ENCODE measurements at regions not wholly inside any gene's neighbourhood (a gene's known extent, or its start where the extent isn't known, plus 50 kb on each side); places are given as distances from the start of the nearest gene placed in this dataset.

DNA sequence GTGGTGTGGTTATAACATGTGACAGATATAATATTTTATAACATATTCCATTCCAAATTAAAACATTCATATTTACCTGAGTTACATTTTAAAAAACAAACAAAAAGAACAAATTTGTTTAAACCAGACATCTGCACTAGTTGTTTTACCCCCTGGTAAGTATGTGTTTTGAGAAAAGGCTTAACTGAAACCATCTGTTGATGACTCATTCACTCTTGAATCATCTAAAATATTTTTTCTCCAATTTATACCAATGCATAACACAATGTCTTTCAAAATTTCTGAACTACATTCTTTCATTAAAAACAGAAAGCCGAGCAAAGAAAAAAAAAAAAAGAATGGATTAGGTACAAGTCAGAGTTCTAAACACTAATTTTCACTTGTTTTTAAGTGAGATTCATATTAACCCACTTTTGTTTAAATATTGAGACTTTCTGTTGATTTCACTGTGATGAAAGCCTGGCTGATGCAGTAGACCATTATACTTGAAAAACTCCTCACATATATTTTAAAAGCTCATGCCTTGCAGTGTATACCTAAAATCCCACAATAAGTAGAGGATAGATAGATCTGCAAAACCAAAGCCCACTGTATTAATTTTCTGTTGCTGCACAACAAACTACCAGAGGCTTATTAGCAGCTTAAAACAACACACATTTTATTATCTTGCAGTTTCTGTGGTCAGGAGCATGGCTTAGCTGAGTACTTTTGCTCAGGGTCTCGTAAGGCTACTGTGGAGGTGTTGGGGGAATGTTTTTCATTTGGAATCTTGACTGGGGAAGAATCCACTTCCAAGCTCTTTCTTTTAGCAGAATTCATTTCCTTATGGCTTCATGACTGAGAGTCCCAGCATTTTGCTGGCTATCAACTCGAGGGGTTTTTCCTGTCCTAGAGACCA lies 221.5 kb downstream of the PCDH18 start:
- DNase-seq (ENCODE audit: low spot score): peak; percentile 11

GRCh38 chr4:137310166-137310565 lies 222.1 kb downstream of the PCDH18 start:
- DNase-seq (ENCODE audit: low spot score): no peak

- DNase-seq (ENCODE audit: low spot score): no peak
Measured at GRCh38 chr4:137309424-137309823, 222.9 kb downstream of the PCDH18 start.

DNA sequence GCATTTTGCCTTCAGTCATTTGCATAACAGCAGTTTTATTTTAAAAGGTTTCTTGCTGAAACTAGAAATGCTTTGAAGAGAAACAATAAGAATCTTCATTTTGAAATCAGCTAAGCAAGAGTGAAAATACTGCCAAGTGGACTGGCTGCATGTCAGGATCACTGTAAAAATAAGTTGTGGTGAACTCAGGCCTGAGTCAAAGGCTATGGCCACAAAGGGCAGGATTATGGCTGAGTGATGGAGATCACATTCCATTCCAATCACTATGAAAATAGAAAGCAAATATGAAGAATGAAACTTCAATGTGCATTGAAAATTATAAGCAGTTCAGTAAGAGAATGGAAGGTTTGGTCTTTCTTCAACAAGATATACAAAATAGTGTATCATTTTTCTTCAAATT lies 224.5 kb downstream of the PCDH18 start:
- DNase-seq (ENCODE audit: low spot score): peak; percentile 6

GRCh38 chr4:137300776-137301175 lies 231.5 kb downstream of the PCDH18 start:
- no peak for DNase-seq (ENCODE audit: low spot score)

GRCh38 chr4:137299281-137299680 lies 233.0 kb downstream of the PCDH18 start:
- no peak for DNase-seq (ENCODE audit: low spot score)

GRCh38 chr4:137293281-137293680 lies 239.0 kb downstream of the PCDH18 start:
- no peak for DNase-seq (ENCODE audit: low spot score)

DNA sequence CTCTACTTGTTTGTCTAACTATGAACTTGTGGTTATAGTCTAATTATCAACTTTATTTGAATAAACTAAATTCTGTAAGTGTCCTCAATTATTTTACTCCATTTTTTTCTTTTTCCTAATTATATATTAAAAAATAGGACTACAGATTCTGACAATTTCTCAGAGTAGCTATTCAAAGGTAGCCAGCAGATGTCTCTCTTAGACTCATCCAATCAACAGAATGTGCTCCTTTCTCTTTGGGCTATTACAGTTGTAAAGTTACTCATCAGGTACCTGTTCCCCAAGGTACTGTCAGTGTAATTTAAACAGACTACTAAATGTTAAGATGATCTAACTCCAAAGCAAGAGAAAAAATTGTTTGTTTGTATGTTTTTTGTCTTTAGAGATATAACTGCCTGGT lies 248.6 kb downstream of the PCDH18 start:
- DNase-seq (ENCODE audit: low spot score): peak; percentile 1

- DNase-seq (ENCODE audit: low spot score): no peak
Measured at GRCh38 chr4:137278431-137278830, 253.9 kb downstream of the PCDH18 start.

GRCh38 chr4:137274404-137274803 lies 257.9 kb downstream of the PCDH18 start:
- no peak for DNase-seq (ENCODE audit: low spot score)

GRCh38 chr4:137267024-137267423 lies 265.3 kb downstream of the PCDH18 start:
- DNase-seq (ENCODE audit: low spot score): peak; percentile 25

DNA sequence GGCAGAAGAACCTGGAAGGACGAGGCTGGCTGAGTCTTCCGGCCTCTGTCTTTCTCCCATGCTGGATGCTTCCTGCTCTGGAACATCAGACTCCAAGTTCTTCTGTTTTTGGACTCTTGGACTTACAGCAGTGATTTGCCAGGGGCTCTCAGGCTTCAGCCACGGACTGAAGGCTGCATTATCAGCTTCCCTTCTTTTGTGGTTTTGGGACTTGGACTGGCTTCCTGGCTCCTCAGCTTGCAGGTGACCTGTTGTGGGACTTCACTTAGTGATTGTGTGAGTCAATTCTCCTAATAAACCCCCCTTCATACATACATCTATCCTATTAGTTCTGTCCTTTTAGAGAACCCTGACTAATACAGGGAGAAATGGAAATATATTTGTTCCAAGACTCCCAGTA lies 265.8 kb downstream of the PCDH18 start:
- DNase-seq (ENCODE audit: low spot score): no peak

DNA sequence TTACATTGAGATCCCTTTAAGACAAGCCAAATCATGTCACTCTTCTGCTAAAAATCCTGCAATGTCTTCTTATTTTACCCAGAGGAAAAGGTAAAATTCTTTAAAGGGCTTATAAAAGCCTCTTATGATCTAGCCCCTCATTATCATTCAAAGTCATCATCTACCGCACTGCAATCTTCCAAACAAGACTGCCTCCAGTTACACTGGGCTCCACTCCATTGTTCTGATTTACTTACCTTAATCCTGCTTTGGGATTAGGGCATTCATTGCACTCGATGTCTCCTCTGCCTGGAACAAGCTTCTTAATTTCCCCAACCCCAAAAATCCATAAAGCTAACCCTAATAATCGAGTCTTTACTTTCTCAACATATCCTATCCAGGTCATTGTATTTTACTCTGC lies 269.1 kb downstream of the PCDH18 start:
- DNase-seq (ENCODE audit: low spot score): no peak

DNA sequence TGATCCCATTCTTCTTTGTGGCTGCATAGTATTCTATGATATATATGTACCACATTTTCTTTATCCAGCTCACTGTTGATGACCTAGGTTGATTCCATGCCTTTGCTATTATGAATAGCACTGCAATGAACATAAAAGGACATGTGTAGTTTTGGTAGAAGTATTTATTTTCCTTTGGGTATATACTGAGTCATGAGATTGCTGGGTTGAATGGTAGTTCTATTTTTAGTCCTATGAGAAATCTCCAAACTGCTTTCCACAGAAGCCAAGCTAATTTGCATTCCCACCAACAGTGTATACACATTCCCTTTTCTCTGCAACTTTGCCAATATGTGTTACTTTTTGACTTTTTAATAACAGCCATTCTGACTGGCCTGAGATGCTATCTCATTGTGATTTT lies 278.3 kb downstream of the PCDH18 start:
- DNase-seq (ENCODE audit: low spot score): peak; percentile 1

GRCh38 chr4:137249112-137249511 lies 283.2 kb downstream of the PCDH18 start:
- no peak for DNase-seq (ENCODE audit: low spot score)

DNA sequence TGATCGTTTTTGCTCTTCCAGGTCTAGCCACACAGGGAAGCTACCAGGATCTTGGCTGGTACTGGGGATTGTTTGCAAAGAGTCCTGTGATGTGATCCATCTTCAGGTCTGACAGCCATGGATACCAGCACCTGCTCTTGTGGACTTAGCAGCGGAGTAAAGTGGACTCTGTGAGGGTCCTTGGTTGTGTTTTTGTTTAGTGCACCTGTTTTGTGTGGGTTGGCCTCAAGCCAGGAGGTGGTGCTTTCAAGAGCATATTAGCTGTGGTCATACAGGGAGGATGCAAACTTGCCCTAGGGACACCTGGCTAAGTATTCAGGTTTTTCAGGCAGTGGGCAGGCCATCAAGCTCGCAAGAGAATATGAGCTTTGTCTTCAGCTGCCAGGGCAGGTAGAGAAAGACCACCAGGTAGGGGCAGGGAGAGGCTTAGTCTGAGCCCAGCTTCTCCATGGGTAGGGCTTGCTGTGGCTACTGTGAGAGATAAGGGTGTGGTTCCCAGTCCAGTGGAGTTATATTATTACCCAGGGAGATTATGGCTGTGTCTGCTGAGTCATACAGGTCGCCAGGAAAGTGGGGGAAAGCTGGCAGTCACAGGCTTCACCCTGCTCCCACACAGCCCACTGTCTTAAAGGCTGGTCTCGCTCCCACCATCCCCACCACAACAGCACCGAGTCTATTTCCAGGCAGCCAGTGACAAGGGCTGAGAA lies 293.7 kb downstream of the PCDH18 start:
- no peak for DNase-seq (ENCODE audit: low spot score)

GRCh38 chr4:137226900-137227299 lies 305.4 kb downstream of the PCDH18 start:
- peak; percentile 4 for DNase-seq (ENCODE audit: low spot score)

- DNase-seq (ENCODE audit: low spot score): no peak
Measured at GRCh38 chr4:137226221-137226620, 306.1 kb downstream of the PCDH18 start.

GRCh38 chr4:137213372-137214173 lies 318.7 kb downstream of the PCDH18 start:
- no peak for DNase-seq (ENCODE audit: low spot score)

DNA sequence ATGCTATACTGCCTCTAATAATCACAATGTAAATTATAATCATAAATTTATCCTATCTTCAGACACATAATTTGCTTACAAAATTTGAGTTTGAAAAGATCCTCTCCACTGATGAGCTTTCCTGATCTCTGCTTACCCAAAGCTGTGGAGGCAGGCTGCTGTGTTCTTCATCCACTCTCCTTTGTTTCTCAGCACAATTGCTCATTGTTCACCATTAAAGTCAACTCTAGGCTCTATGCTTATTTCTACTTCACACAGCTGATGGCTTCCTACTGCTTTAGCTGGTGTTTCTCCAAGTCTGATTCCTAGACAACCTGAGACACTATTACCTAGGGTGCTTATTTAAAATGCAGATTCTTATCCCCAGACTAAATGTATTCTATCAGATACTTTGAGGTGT lies 319.7 kb downstream of the PCDH18 start:
- no peak for DNase-seq (ENCODE audit: low spot score)

DNA sequence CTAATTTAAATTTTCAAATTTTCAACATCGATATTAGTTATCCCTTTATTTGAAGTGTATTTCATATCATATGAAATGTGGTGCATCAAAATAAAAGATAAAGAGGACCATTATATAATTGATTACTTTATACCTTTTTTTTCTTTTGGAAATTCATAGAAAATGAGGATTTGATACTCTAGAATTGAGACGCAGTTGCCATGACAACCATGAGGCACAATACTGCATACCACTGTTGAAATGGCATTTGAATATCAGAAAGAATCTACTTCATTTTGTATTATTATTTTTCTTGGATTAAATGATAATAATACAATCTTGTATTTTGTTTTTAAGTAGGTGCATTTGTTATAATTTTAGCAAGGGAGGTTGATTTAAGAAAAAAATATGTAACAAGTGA lies 323.1 kb downstream of the PCDH18 start:
- DNase-seq (ENCODE audit: low spot score): no peak

- DNase-seq (ENCODE audit: low spot score): no peak
Measured at GRCh38 chr4:137206781-137207180, 325.5 kb downstream of the PCDH18 start.

- DNase-seq (ENCODE audit: low spot score): peak; percentile 1
Measured at GRCh38 chr4:137203601-137204000, 328.7 kb downstream of the PCDH18 start.

Measured in hepatic stellate cell (primary cell).